ENCODE measurements at regions not wholly inside any gene's neighbourhood (a gene's known extent, or its start where the extent isn't known, plus 50 kb on each side); places are given as distances from the start of the nearest gene placed in this dataset.

- TF ChIP-seq CTCF (IDR thresholded peaks at IDR 0.05 in 4 of 5, conservative IDR thresholded peaks at IDR 0.05 in 1 of 5) (no peak), POLR2A (IDR thresholded peaks at IDR 0.05) (no peak)
These were observed 869.1 kb downstream of the NR2F1-AS1 start for GRCh38 chr5:92711956-92712355.
